Liver (tissue), 3 donors: ENCODE measurements at regions not wholly inside any gene's neighbourhood (a gene's known extent, or its start where the extent isn't known, plus 50 kb on each side); places are given as distances from the start of the nearest gene placed in this dataset.
"Not testable (repeated sequence)": the region's sequence is repeated elsewhere in the genome, so short reads cannot be mapped to it uniquely, and the experiment has no call there.

Experiments used
- CTCF ChIP-seq: fragments of 150-350 bp; IDR thresholded peaks from 2 replicates; pipeline ENCODE4 v1.5.1; 2017; ENCODE audit warnings: improper control_type of control experiment, low read depth, low read length; ENCODE audit not compliant: missing input control
- EGR1 ChIP-seq, 2 donors: IDR thresholded peaks; 2 replicates each; pipeline ENCODE4 v1.6.1; 2016 to 2018; ENCODE audit warnings: antibody characterized with exemption in 2 of 2, low read depth in 2 of 2
- FOXA1 ChIP-seq: IDR thresholded peaks from 2 replicates; pipeline ENCODE4 v1.6.1; 2016; ENCODE audit warnings: antibody characterized with exemption
- HNF4A ChIP-seq, 2 donors: conservative IDR thresholded peaks; 2 replicates each; pipeline ENCODE4 v1.6.1; 2016; ENCODE audit warnings: antibody characterized with exemption in 2 of 2, mild to moderate bottlenecking in 2 of 2
- JUND ChIP-seq, 2 donors: IDR thresholded peaks; 2 replicates each; pipeline ENCODE4 v1.6.1; 2016; ENCODE audit warnings: antibody characterized with exemption in 2 of 2
- MAX ChIP-seq: IDR thresholded peaks from 2 replicates; pipeline ENCODE4 v1.6.1; 2016; ENCODE audit warnings: antibody characterized with exemption
- RAD21 ChIP-seq, 2 donors: IDR thresholded peaks; 2 replicates each; pipeline ENCODE4 v1.6.1; 2016; ENCODE audit warnings: antibody characterized with exemption in 2 of 2, mild to moderate bottlenecking in 2 of 2
- TAF1 ChIP-seq: conservative IDR thresholded peaks from 2 replicates; pipeline ENCODE4 v1.6.1; 2016; ENCODE audit warnings: antibody characterized with exemption, mild to moderate bottlenecking
- YY1 ChIP-seq: IDR thresholded peaks from 2 replicates; pipeline ENCODE4 v1.6.1; 2016; ENCODE audit warnings: antibody characterized with exemption, mild to moderate bottlenecking
- donor health status: healthy.
- donor health status: healthy.

DNA sequence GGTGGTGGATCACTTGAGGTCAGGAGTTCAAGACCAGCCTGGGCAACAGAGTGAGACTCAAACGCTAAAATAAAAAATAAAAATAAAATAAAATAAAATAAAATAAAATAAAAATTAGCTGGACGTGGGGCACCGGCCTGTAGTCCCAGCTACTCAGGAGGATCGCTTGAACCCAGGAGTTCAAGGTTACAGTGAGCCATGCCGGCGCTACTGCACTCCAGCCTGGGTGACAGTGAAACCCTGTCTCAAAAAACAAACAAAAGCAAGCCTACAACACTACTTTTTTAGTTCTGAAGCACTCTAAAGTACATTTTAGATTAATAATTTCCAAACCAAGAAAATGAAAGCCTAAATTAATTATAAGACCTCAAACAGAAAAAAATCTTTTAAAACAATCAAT lies 56.2 kb upstream of the ZSCAN2 start:
- TF ChIP-seq CTCF; FOXA1; HNF4A (conservative IDR thresholded peaks at IDR 0.05); TAF1; JUND (IDR thresholded peaks at IDR 0.05); EGR1 (IDR thresholded peaks at IDR 0.05; ENCODE audit: low read depth in 2 of 2); RAD21 (IDR thresholded peaks at IDR 0.05); MAX; YY1: not testable (repeated sequence)
